Mesothelial cell of epicardium (in vitro differentiated cells): ENCODE measurements at regions not wholly inside any gene's neighbourhood (a gene's known extent, or its start where the extent isn't known, plus 50 kb on each side); places are given as distances from the start of the nearest gene placed in this dataset.

Experiments used
- DNase-seq, 2 experiments: peaks; one replicate each; pipeline ENCODE4 v3.0.0; 2021; ENCODE audit warnings: low spot score in 2 of 2; ENCODE audit not compliant: unreplicated experiment in 2 of 2
- H3K27ac Mint-ChIP-seq: 2 replicates; pipeline ENCODE4 v1.8.0; 2021; ENCODE audit warnings: mixed read lengths
- H3K27me3 Mint-ChIP-seq: 2 replicates; pipeline ENCODE4 v1.8.0; 2021; ENCODE audit warnings: low read depth, mixed read lengths
- H3K36me3 Mint-ChIP-seq: 2 replicates; pipeline ENCODE4 v1.8.0; 2021; ENCODE audit warnings: mixed read lengths
- H3K4me1 Mint-ChIP-seq: 2 replicates; pipeline ENCODE4 v1.8.0; 2021; ENCODE audit warnings: mixed read lengths
- H3K4me3 Mint-ChIP-seq: 2 replicates; pipeline ENCODE4 v1.8.0; 2021; ENCODE audit warnings: mild to moderate bottlenecking, moderate library complexity, mixed read lengths
- H3K9me3 Mint-ChIP-seq: 2 replicates; pipeline ENCODE4 v1.8.0; 2021; ENCODE audit warnings: mixed read lengths
- CTCF ChIP-seq: fragments of 200-600 bp; sonication (generic); IDR thresholded peaks from one replicate; pipeline ENCODE4 v1.5.0; 2021; ENCODE audit warnings: antibody characterized with exemption; ENCODE audit not compliant: unreplicated experiment

DNA sequence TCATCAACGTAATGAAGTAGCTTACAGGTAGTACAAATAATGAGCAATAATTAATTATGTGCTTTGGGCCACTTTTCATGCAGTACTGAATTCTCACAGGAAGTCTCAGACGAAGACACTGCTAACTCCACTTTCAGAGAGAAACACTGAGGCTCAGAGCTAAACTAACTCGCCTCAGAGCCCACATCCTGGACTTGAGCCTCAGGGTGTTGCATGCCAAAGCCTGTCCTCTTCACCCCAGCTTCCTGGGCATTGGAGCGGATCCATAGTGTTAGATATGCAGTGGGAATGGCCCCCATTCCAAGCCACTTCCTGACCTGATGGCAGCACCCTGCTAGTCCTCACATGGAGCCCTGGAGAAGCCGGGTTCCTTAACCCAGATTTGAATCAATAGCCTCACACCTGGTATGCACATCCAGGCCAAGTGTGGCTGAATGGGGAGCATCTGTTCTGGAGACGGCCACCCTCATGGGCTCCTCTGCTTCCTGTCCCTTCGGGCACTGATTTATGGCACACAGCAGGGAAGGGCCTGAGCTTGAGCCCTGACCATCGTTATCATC is 265.1 kb upstream of the ZNF32 start:
- H3K36me3 Mint-ChIP-seq: no peaks in the 10 kb centered on the region
- no peak for TF ChIP-seq CTCF
- H3K4me1 Mint-ChIP-seq: peaks cover 3% of the 10 kb centered on the region
- H3K27ac Mint-ChIP-seq: no peak overlapping the region
- peaks cover 6% of the 10 kb centered on the region for H3K9me3 Mint-ChIP-seq
- no peak for DNase-seq
- peaks cover 18% of the 10 kb centered on the region for H3K27me3 Mint-ChIP-seq
- no peak overlapping the region for H3K4me3 Mint-ChIP-seq

DNA sequence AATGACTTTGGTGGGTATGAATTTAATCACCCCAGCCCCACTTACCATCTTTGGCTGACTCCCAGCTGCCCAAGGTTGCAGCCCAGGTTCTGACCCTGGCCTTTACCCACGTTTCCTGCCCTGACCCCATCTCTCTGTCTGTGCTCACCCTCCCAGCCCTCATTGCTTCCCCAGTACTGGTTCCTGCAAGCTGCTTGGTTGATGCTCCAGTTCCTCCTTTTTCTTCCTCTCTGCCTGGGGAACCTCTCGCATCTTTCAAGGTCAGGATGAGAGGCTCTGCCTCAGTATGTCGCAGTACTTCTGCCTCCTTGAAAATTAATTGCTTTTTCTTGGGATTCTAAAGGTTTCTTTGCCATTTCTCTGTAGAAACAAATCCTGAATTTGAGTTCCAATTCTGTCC is 263.8 kb upstream of the ZNF32 start:
- Mint-ChIP-seq H3K4me1 (peaks cover 3% of the 10 kb centered on the region), H3K9me3 (peaks cover 6% of the 10 kb centered on the region), H3K36me3 (no peaks in the 10 kb centered on the region), H3K4me3 (no peak overlapping the region), H3K27ac (no peak overlapping the region), H3K27me3 (peaks cover 7% of the 10 kb centered on the region)
- no peak for DNase-seq
- TF ChIP-seq CTCF: no peak

- no peaks in the 10 kb centered on the region for H3K36me3 Mint-ChIP-seq
- DNase-seq: no peak
- no peak overlapping the region for H3K4me3 Mint-ChIP-seq
- TF ChIP-seq CTCF: no peak
- peaks cover 10% of the 10 kb centered on the region for H3K27me3 Mint-ChIP-seq
- H3K4me1 Mint-ChIP-seq: peaks cover 22% of the 10 kb centered on the region
- no peak overlapping the region for H3K27ac Mint-ChIP-seq
- no peaks in the 10 kb centered on the region for H3K9me3 Mint-ChIP-seq
Measured at GRCh38 chr10:43906490-43906889, 257.8 kb upstream of the ZNF32 start.

- TF ChIP-seq CTCF: no peak
- DNase-seq: no peak
- Mint-ChIP-seq H3K4me3 (no peak overlapping the region), H3K36me3 (no peaks in the 10 kb centered on the region), H3K4me1 (peaks cover 22% of the 10 kb centered on the region), H3K27me3 (peaks cover 10% of the 10 kb centered on the region), H3K27ac (peak overlapping the region; percentile 71), H3K9me3 (no peaks in the 10 kb centered on the region)
Measured at GRCh38 chr10:43905512-43906236, 257.0 kb upstream of the ZNF32 start.

DNA sequence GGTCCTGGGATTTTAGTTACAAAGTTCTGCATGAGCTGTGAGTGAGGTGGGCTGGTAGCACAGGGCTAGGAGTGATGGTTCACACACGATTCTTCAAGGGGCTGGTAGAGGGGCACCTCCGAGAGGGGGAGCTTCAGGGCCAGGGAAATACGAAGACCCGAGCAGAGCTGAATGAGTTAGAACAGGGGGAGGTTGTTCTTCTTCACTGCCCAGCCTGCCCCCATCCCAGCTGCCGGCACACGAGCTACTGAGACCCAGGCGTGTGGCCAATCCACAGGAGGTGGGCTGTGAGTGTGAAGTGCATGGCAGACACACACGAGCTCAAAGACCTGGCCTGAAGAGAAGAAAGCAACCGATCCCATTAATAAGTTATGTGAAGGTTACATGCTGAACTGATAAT is 256.2 kb upstream of the ZNF32 start:
- TF ChIP-seq CTCF: no peak
- DNase-seq: no peak
- Mint-ChIP-seq H3K27ac (no peak overlapping the region), H3K4me3 (no peak overlapping the region), H3K36me3 (no peaks in the 10 kb centered on the region), H3K27me3 (peaks cover 10% of the 10 kb centered on the region), H3K4me1 (peaks cover 19% of the 10 kb centered on the region), H3K9me3 (no peaks in the 10 kb centered on the region)
